Thyroid gland (tissue), 4 donors: ENCODE measurements at regions not wholly inside any gene's neighbourhood (a gene's known extent, or its start where the extent isn't known, plus 50 kb on each side); places are given as distances from the start of the nearest gene placed in this dataset.

Experiments
- POLR2A ChIP-seq, 2 donors: fragments of 450-650 bp; IDR thresholded peaks; one replicate each; pipeline ENCODE4 v1.6.1; 2017; ENCODE audit warnings: antibody characterized with exemption in 2 of 2, mild to moderate bottlenecking in 2 of 2, moderate library complexity in 1 of 2
- TF ChIP-seq, protein P1 (sequence below), 6 experiments: fragments of 200-600 bp in 3 of 6; fragments of 450-650 bp in 3 of 6; sonication (generic) in 3 of 6; IDR thresholded peaks; one replicate each; pipeline ENCODE4 v1.5.1; 2016 to 2019; ENCODE audit warnings: antibody characterized with exemption in 6 of 6, mild to moderate bottlenecking in 2 of 6, inconsistent platforms in 1 of 6, moderate library complexity in 1 of 6

DNA sequence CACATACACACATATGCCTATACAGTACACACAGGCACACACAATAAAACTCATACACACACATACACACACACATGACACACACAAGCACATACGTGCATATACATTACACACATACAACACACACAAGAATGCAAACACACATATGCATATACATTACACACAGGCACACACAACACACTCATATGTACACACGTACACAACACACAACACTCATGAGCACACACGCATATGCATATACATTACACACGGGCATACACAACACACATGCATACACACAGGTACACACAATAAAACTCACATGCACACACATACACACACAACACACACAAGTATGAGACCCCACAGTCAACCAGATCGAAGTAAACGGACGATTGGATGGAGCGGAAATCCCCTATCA, 238.2 kb downstream of the ERMARD start:
- TF ChIP-seq, protein P1, sequence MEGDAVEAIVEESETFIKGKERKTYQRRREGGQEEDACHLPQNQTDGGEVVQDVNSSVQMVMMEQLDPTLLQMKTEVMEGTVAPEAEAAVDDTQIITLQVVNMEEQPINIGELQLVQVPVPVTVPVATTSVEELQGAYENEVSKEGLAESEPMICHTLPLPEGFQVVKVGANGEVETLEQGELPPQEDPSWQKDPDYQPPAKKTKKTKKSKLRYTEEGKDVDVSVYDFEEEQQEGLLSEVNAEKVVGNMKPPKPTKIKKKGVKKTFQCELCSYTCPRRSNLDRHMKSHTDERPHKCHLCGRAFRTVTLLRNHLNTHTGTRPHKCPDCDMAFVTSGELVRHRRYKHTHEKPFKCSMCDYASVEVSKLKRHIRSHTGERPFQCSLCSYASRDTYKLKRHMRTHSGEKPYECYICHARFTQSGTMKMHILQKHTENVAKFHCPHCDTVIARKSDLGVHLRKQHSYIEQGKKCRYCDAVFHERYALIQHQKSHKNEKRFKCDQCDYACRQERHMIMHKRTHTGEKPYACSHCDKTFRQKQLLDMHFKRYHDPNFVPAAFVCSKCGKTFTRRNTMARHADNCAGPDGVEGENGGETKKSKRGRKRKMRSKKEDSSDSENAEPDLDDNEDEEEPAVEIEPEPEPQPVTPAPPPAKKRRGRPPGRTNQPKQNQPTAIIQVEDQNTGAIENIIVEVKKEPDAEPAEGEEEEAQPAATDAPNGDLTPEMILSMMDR (IDR thresholded peaks at IDR 0.05), result no peak
- no peak for TF ChIP-seq POLR2A (IDR thresholded peaks at IDR 0.05)
